Stomach (tissue), 4 donors: ENCODE measurements at regions not wholly inside any gene's neighbourhood (a gene's known extent, or its start where the extent isn't known, plus 50 kb on each side); places are given as distances from the start of the nearest gene placed in this dataset.

Experiments
- EP300 ChIP-seq: sonication (generic); formaldehyde crosslinking; IDR thresholded peaks from one replicate; pipeline ENCODE4 v1.6.1; 2017; ENCODE audit warnings: antibody characterized with exemption
- POLR2A ChIP-seq, 4 donors: fragments of 450-650 bp; IDR thresholded peaks; one replicate each; pipeline ENCODE4 v1.6.1; 2016; ENCODE audit warnings: antibody characterized with exemption in 4 of 4, control low read depth in 2 of 4, mild to moderate bottlenecking in 1 of 4, moderate library complexity in 1 of 4
- POLR2AphosphoS5 ChIP-seq, 3 donors: sonication (generic); formaldehyde crosslinking; IDR thresholded peaks; one replicate each; pipeline ENCODE4 v1.6.1; 2016; ENCODE audit warnings: antibody characterized with exemption in 3 of 3
- TF ChIP-seq, protein P1 (sequence below), 7 experiments: fragments of 450-650 bp in 4 of 7; fragments of 200-600 bp in 3 of 7; sonication (generic) in 3 of 7; IDR thresholded peaks; one replicate each; pipeline ENCODE4 v1.5.1; 2016 to 2019; ENCODE audit warnings: antibody characterized with exemption in 7 of 7, control low read depth in 2 of 7, mild to moderate bottlenecking in 1 of 7

DNA sequence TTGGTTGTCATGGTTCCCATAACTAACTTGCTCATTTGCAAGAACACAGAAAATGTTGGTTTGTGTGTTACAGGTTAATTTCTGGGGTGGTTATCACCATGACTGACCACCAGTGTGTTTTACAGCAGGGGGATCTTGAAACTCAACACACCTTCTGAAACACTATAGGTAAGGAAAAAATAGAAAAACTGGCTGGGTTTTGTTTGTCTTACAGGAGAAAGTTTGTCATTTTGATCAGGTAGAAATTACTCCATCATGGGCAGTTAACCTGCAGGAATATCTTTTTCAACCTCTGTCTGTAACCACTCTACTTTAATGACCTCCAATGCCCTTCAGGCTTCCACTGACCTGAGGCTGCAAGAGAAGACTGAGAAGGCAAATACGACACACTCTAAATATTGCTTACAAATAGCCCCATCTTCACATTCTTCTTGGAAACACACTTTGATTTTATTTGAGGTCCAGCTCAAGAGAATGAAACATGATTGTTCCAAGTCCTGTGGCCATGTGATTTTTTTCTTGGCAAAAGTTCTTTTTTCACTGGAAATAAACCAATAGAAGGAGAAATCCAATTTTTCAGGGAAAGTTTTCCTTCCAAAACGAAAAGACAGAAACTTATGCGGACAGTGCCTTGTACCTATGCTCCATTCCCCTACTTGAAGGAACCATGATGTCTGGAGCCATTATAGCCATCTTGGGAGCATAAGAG lies 428.7 kb upstream of the SALL1 start:
- TF ChIP-seq, protein P1, sequence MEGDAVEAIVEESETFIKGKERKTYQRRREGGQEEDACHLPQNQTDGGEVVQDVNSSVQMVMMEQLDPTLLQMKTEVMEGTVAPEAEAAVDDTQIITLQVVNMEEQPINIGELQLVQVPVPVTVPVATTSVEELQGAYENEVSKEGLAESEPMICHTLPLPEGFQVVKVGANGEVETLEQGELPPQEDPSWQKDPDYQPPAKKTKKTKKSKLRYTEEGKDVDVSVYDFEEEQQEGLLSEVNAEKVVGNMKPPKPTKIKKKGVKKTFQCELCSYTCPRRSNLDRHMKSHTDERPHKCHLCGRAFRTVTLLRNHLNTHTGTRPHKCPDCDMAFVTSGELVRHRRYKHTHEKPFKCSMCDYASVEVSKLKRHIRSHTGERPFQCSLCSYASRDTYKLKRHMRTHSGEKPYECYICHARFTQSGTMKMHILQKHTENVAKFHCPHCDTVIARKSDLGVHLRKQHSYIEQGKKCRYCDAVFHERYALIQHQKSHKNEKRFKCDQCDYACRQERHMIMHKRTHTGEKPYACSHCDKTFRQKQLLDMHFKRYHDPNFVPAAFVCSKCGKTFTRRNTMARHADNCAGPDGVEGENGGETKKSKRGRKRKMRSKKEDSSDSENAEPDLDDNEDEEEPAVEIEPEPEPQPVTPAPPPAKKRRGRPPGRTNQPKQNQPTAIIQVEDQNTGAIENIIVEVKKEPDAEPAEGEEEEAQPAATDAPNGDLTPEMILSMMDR (IDR thresholded peaks at IDR 0.05) = no peak
- TF ChIP-seq POLR2A (IDR thresholded peaks at IDR 0.05) (no peak), POLR2AphosphoS5 (IDR thresholded peaks at IDR 0.05) (no peak), EP300 (no peak)
